Occipital lobe (tissue), 1 donor: ENCODE measurements at regions not wholly inside any gene's neighbourhood (a gene's known extent, or its start where the extent isn't known, plus 50 kb on each side); places are given as distances from the start of the nearest gene placed in this dataset.
"Not testable (repeated sequence)": the region's sequence is repeated elsewhere in the genome, so short reads cannot be mapped to it uniquely, and the experiment has no call there.

Experiments used
- DNase-seq: peaks from one replicate; lab custom pipeline; 2025; lab: John Stamatoyannopoulos, UW

- no peak for DNase-seq
These were observed 51.5 kb upstream of the MAP3K1 start for GRCh38 chr5:56763711-56764466.

GRCh38 chr5:56763182-56763581 is 52.2 kb upstream of the MAP3K1 start:
- DNase-seq: no peak

DNA sequence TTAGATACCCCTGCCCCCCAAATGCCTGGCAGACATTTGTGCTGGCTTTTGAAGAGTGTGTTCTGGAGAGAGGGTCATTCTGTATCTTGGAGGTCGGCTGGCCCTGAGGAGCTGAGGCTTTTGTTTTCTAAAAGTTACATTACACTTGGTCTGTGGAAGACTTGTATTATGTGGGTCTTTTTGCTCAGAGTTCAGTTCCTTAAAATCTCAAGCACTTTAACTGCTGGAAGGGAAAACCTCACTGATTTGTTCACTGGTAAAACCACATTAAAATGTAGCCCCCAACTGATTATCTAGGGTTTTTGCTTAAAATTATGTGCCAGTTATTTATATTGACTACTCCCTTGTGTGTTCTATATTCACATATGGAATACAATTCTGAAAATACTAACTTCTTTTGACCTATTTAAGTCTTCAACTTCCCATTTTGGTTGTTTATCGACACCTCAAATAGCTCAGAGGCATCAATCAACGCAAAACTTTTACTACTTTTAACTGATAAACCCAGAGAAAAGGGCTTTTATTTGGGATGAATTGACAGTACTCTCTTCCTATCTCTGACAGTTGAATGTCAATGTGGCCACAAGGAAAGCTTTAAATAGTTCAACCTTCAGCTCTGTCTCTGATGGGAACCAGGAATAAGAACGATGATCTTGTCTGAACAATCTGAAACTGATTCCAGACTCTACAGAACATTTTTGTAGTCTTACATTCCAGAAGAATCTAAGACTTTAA is 54.0 kb upstream of the MAP3K1 start:
- no peak for DNase-seq

GRCh38 chr5:56760723-56761122 is 54.6 kb upstream of the MAP3K1 start:
- no peak for DNase-seq

GRCh38 chr5:56759521-56760216 is 55.7 kb upstream of the MAP3K1 start:
- DNase-seq: no peak

GRCh38 chr5:56757077-56757476 is 58.3 kb upstream of the MAP3K1 start:
- DNase-seq: no peak

GRCh38 chr5:56755036-56755555 is 60.3 kb upstream of the MAP3K1 start:
- DNase-seq: no peak

- DNase-seq: not testable (repeated sequence)
These were observed 61.8 kb upstream of the MAP3K1 start for GRCh38 chr5:56753588-56753987.

GRCh38 chr5:56751572-56752313 is 63.6 kb upstream of the MAP3K1 start:
- no peak for DNase-seq

DNA sequence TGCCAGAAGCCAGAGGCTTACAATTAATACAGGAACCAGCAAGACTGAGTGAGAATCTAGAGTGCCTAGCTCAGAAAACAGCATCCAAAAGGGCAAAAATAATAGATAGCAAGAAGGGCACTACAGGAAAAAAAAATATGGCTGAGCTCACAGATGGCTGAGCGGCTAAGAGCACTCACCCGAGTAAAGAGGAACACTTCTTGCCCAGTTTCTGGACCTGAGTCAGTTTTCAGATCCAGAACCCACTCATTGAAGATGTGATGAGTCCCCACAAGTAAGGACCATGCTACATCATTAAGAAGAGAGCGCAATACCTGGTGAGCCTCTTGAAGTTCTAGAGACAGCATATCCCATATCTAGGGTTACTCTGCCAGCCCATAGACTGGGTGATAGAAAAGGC is 65.5 kb upstream of the MAP3K1 start:
- DNase-seq: no peak

- no peak for DNase-seq
These were observed 68.6 kb upstream of the MAP3K1 start for GRCh38 chr5:56746553-56747339.

DNA sequence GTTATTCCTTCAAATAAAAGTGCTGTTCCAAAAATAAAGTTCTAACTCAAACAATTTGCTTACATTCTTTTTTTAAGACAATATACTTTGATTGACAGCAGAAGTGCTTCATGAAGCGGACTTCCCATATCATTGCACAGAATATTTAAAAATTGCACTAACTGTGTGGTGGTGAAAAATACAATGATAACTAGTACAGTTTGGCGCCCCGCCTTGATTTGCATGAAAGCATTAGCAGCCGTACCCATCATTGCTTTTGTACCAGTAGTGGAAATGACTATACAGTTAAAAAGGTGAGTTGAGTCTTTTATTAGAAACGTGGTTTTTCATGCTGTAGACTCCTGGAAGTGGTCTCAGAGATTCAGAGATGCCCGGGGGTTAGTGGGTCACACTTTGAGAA is 69.5 kb upstream of the MAP3K1 start:
- DNase-seq: no peak

GRCh38 chr5:56740868-56741267 is 74.5 kb upstream of the MAP3K1 start:
- no peak for DNase-seq

DNA sequence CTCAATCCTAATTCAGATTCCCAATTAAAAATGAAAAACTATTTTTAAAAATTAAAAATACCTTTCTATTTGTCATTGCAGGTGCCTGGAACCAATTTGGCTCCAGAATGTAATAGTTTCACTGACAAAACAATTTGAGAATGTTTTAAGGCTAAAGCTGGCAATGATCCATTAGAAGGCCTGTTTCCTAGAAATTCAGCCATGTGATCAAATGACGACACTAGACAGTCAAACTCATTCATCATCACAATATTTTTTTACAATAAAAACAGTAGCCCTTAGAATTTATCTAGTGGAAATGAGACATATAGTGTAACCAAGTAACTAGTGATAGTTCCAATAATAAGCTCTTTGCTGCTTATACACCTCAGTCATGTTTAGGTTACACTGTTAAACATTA is 75.4 kb upstream of the MAP3K1 start:
- no peak for DNase-seq

GRCh38 chr5:56737951-56738606 is 77.3 kb upstream of the MAP3K1 start:
- no peak for DNase-seq

DNA sequence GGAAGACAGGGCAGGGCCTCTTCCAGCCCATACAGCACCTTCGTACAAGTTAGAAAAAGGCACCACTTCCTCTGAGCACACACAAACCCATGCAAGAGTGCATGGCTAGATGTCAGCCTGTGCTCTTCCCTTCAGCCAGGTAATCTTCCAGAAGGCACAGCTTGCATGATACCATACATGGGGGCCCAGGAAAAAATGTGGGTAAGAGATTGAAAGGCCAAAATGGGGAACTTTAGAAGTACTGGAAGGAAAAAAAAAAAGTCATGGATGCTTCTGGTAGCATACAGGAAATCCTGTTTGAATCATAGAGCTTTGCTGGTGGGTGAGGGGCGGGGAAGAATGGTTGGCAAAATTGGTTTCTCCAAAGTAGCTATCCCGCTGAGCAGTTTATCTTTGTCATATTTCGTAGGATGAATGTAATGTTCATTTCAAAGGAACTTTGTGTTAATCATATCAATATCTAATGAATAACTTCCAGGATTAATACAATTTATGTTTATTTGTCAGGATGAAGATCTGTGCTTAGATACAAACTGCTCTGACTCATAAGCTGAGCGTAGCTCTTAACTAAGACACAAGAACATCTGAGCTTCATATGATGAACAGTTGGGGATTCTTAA is 78.2 kb upstream of the MAP3K1 start:
- DNase-seq: no peak

- no peak for DNase-seq
These were observed 79.3 kb upstream of the MAP3K1 start for GRCh38 chr5:56735849-56736641.

GRCh38 chr5:56734091-56734694 is 81.2 kb upstream of the MAP3K1 start:
- DNase-seq: no peak
